ENCODE measurements at regions not wholly inside any gene's neighbourhood (a gene's known extent, or its start where the extent isn't known, plus 50 kb on each side); places are given as distances from the start of the nearest gene placed in this dataset.

DNA sequence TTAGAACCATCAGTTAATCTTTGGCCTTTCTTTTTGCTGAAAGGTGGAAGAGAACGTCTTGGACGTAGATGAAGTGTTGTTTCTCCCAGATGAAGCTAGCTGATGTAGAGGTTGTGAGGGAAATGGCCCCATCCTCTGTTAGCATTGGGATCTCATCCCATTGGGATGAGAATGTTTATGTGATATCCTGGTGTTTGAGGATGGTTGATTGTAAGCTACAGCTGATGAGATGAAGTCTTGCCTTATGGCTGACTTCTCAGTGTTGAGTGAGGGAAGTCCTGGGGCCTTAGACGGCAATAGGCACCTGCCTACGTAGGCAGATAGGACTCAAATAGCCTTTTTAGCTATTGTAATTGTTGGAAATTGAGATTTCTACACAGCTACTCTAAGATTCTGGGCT lies 211.3 kb downstream of the MYCN start:
- TF ChIP-seq POLR2A (IDR thresholded peaks at IDR 0.05) = no peak
- TF ChIP-seq, protein P1, sequence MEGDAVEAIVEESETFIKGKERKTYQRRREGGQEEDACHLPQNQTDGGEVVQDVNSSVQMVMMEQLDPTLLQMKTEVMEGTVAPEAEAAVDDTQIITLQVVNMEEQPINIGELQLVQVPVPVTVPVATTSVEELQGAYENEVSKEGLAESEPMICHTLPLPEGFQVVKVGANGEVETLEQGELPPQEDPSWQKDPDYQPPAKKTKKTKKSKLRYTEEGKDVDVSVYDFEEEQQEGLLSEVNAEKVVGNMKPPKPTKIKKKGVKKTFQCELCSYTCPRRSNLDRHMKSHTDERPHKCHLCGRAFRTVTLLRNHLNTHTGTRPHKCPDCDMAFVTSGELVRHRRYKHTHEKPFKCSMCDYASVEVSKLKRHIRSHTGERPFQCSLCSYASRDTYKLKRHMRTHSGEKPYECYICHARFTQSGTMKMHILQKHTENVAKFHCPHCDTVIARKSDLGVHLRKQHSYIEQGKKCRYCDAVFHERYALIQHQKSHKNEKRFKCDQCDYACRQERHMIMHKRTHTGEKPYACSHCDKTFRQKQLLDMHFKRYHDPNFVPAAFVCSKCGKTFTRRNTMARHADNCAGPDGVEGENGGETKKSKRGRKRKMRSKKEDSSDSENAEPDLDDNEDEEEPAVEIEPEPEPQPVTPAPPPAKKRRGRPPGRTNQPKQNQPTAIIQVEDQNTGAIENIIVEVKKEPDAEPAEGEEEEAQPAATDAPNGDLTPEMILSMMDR (IDR thresholded peaks at IDR 0.05) = no peak
